ENCODE measurements at regions not wholly inside any gene's neighbourhood (a gene's known extent, or its start where the extent isn't known, plus 50 kb on each side); places are given as distances from the start of the nearest gene placed in this dataset.

GRCh38 chr13:74920920-74921319 is 561.0 kb downstream of the TBC1D4 start (continued):
- TF ChIP-seq MGA (IDR thresholded peaks at IDR 0.05) (no peak), SOX6 (IDR thresholded peaks at IDR 0.05) (peak; percentile 82), ZNF407 (IDR thresholded peaks at IDR 0.05; ENCODE audit: low read depth) (no peak), ZKSCAN3 (CRISPR knock-in tag; IDR thresholded peaks at IDR 0.05) (no peak), EP300 (IDR thresholded peaks at IDR 0.05; ENCODE audit: low read length) (0 out of 2 replicates have a peak, but pooled peaks have one; percentile 14), BRD9 (IDR thresholded peaks at IDR 0.05; ENCODE audit: low read depth, partially characterized antibody) (no peak), THRA (IDR thresholded peaks at IDR 0.05) (no peak), MAX (CRISPR knock-in tag; IDR thresholded peaks at IDR 0.05) (no peak)

Data from K562 (cell line).